K562 (cell line): ENCODE measurements at regions not wholly inside any gene's neighbourhood (a gene's known extent, or its start where the extent isn't known, plus 50 kb on each side); places are given as distances from the start of the nearest gene placed in this dataset.

Source experiments
- ATAC-seq: fragments of 200-7000 bp; cut with Tn5 transposase; 3 replicates; pipeline ENCODE4 v1.9.1; 2020; ENCODE audit warnings: moderate library complexity
- BruUV-seq: library from RNA; stranded (reverse); fragments of 400-500 nt; replicated peaks from 2 replicates; lab custom pipeline; 2021; lab: Mats Ljungman, UMichigan
- CTCF ChIA-PET: fragments of 300-600 bp; formaldehyde crosslinking; extraction: SDS; loops from one replicate; lab custom pipeline; 2021; ENCODE audit warnings: low intra/inter-chr PET ratio; lab: Yijun Ruan, JAX
- POLR2A ChIA-PET: fragments of 300-600, 350-650 bp; sonication (Branson Sonifier 250); formaldehyde crosslinking; extraction: SDS; loops from one replicate; lab custom pipeline; 2021; ENCODE audit warnings: antibody characterized with exemption, inconsistent platforms; lab: Yijun Ruan, JAX
- DNase-seq, 4 experiments: peaks; one replicate each; pipeline versions ENCODE4 v3.0.0 to v3.0.0-alpha.2; 2011 to 2018; ENCODE audit warnings: low spot score in 3 of 4, mixed read lengths in 3 of 4; ENCODE audit errors: extremely low read depth in 1 of 4
- FAIRE-seq: peaks from 2 replicates; lab custom pipeline; 2011; peaks lifted over from hg19 to GRCh38; lab: Jason Lieb, UNC
- H2AFZ ChIP-seq: 2 replicates; pipeline ENCODE4 v1.6.0; 2011; ENCODE audit warnings: low read depth, low read length, control low read depth, inconsistent platforms
- H3K27ac ChIP-seq: fragments of 200-600 bp; 3 replicates; pipeline ENCODE4 v1.8.0; 2011; ENCODE audit warnings: low read depth, mild to moderate bottlenecking, control low read depth, inconsistent platforms, low read length, moderate library complexity, mixed read lengths; ENCODE audit errors: extremely low read depth
- H3K27me3 ChIP-seq, 2 experiments: fragments of 300-600 bp in 1 of 2; 2 replicates in 1 of 2; 3 replicates in 1 of 2; pipeline versions ENCODE4 v1.6.0 to v1.8.0; 2011; ENCODE audit warnings: inconsistent platforms in 2 of 2, low read length in 2 of 2, mild to moderate bottlenecking in 1 of 2, mixed read lengths in 1 of 2, moderate library complexity in 1 of 2; ENCODE audit not compliant: control insufficient read depth in 2 of 2, insufficient read depth in 2 of 2
- H3K36me3 ChIP-seq: fragments of 300-600 bp; 3 replicates; pipeline ENCODE4 v1.8.0; 2011; ENCODE audit warnings: mild to moderate bottlenecking, low read length, inconsistent platforms; ENCODE audit not compliant: control insufficient read depth, insufficient read depth
- H3K4me1 ChIP-seq, 2 experiments: fragments of 200-600 bp in 1 of 2; replicated peaks in 1 of 2; 2 replicates in 1 of 2; 3 replicates in 1 of 2; pipeline versions ENCODE4 v1.5.1 to v1.8.0; 2011; ENCODE audit warnings: inconsistent platforms in 2 of 2, low read length in 2 of 2, mild to moderate bottlenecking in 1 of 2, mixed read lengths in 1 of 2, moderate library complexity in 1 of 2; ENCODE audit not compliant: control insufficient read depth in 2 of 2, insufficient read depth in 2 of 2
- H3K4me2 ChIP-seq: 2 replicates; pipeline ENCODE4 v1.6.1; 2011; ENCODE audit warnings: low read length, control low read depth, inconsistent platforms, mixed read lengths; ENCODE audit not compliant: insufficient read depth
- H3K4me3 ChIP-seq: fragments of 200-600 bp; sonication (generic), shearing (Covaris generic); 2 replicates; pipeline ENCODE4 v1.5.1; 2016; ENCODE audit warnings: control low read depth, inconsistent platforms
- H3K79me2 ChIP-seq: fragments of 200-600 bp; 3 replicates; pipeline ENCODE4 v1.8.0; 2011; ENCODE audit warnings: low read length, inconsistent platforms; ENCODE audit not compliant: control insufficient read depth, insufficient read depth
- H3K9ac ChIP-seq, 2 experiments: 2 replicates each; pipeline versions ENCODE4 v1.6.0 to v1.6.1; 2011; ENCODE audit warnings: low read depth in 2 of 2, low read length in 2 of 2, control low read depth in 1 of 2, inconsistent platforms in 1 of 2, mild to moderate bottlenecking in 1 of 2, mixed read lengths in 1 of 2; ENCODE audit not compliant: insufficient read depth in 1 of 2
- H3K9me1 ChIP-seq: one replicate; pipeline ENCODE4 v1.6.0; 2011; ENCODE audit warnings: inconsistent platforms, mild to moderate bottlenecking, low read length, moderate library complexity; ENCODE audit not compliant: control insufficient read depth, insufficient read depth
- H3K9me3 ChIP-seq: replicated peaks from 2 replicates; pipeline ENCODE4 v1.5.1; 2011; ENCODE audit warnings: low read depth, low read length, inconsistent platforms; ENCODE audit not compliant: control insufficient read depth, insufficient read depth
- H4K20me1 ChIP-seq: replicated peaks from 2 replicates; pipeline ENCODE4 v1.6.1; 2011; ENCODE audit warnings: low read length, inconsistent platforms, mixed read lengths; ENCODE audit not compliant: control insufficient read depth, insufficient read depth
- DPF2 ChIP-seq: fragments of 450-650 bp; IDR thresholded peaks from 2 replicates; pipeline ENCODE4 v1.6.1; 2016
- ETS1 ChIP-seq: conservative IDR thresholded peaks from 2 replicates; pipeline ENCODE4 v1.6.1; 2011; ENCODE audit warnings: low read depth, mild to moderate bottlenecking, low read length; ENCODE audit not compliant: control insufficient read depth
- GTF2B ChIP-seq: IDR thresholded peaks from 2 replicates; pipeline ENCODE4 v1.6.1; 2011; ENCODE audit not compliant: insufficient read length; ENCODE audit errors: extremely low read depth
- IRF1 ChIP-seq: sonication (generic); formaldehyde crosslinking; IDR thresholded peaks from 2 replicates; pipeline ENCODE4 v1.8.0; 2022; ENCODE audit warnings: missing genetic modification reagents, mild to moderate bottlenecking, borderline replicate concordance
- KLF13 ChIP-seq: fragments of 450-650 bp; IDR thresholded peaks from 2 replicates; pipeline ENCODE4 v1.6.1; 2016; ENCODE audit warnings: missing genetic modification characterization, low read depth, mild to moderate bottlenecking, missing compliant biosample characterization, moderate library complexity, borderline replicate concordance
- MAX ChIP-seq: sonication (generic); formaldehyde crosslinking; IDR thresholded peaks from 2 replicates; pipeline ENCODE4 v1.9.0; 2022; ENCODE audit warnings: mild to moderate bottlenecking, missing genetic modification reagents
- NBN ChIP-seq: fragments of 450-650 bp; IDR thresholded peaks from 2 replicates; pipeline ENCODE4 v1.6.1; 2016; ENCODE audit warnings: low read depth, mild to moderate bottlenecking
- NFIC ChIP-seq: fragments of 450-650 bp; IDR thresholded peaks from 2 replicates; pipeline ENCODE4 v1.6.1; 2017; ENCODE audit warnings: mild to moderate bottlenecking, inconsistent platforms
- SOX6 ChIP-seq: fragments of 450-650 bp; IDR thresholded peaks from 2 replicates; pipeline ENCODE4 v1.6.1; 2014; ENCODE audit warnings: mild to moderate bottlenecking
- SRSF9 ChIP-seq: fragments of 200-400 bp; formaldehyde crosslinking; IDR thresholded peaks from 2 replicates; pipeline ENCODE4 v1.6.1; 2017; ENCODE audit warnings: low read depth, low read length, borderline replicate concordance
- STAT5B ChIP-seq: fragments of 250-450 bp; sonication (Bioruptor Pico); IDR thresholded peaks from 2 replicates; pipeline ENCODE4 v1.8.0; 2021; ENCODE audit warnings: mild to moderate bottlenecking, inconsistent platforms
- THAP12 ChIP-seq: fragments of 250-450 bp; sonication (Bioruptor Pico); IDR thresholded peaks from 2 replicates; pipeline ENCODE4 v1.9.0; 2021; ENCODE audit warnings: mild to moderate bottlenecking, inconsistent platforms
- ZNF395 ChIP-seq: fragments of 200-800 bp; sonication (Bioruptor generic); IDR thresholded peaks from 2 replicates; pipeline ENCODE4 v1.6.1; 2017; ENCODE audit warnings: missing genetic modification characterization, missing compliant biosample characterization
- WGBS: fragments of 100-300 bp; shearing (Covaris generic); methylation state at CpG from one replicate; pipeline ENCODE4 v1.1.6; 2016; ENCODE audit warnings: low coverage, mixed read lengths; ENCODE audit not compliant: insufficient coverage; ENCODE audit errors: missing lambda C conversion rate; 5-methylcytosine and 5-hydroxymethylcytosine counted together
- in situ Hi-C: fragments of 300-500 bp; cut with MboI; formaldehyde crosslinking; loops from 4 replicates; pipeline ENCODE4 v1.15.0; 2018; ENCODE audit warnings: inconsistent platforms, mixed read lengths
- intact Hi-C: fragments of 100-400 bp; cut with micrococcal nuclease; formaldehyde crosslinking; loops from 2 replicates; pipeline ENCODE4 v1.14.2; 2022

GRCh38 chr6:71395731-71396409, 107.3 kb downstream of the OGFRL1 start:
- H3K27me3 ChIP-seq = no peaks in the 10 kb centered on the region
- no peaks in the 10 kb centered on the region for H4K20me1 ChIP-seq
- H3K4me3 ChIP-seq = no peak overlapping the region
- intact Hi-C loops = no loop called here
- H3K9ac ChIP-seq = no peak overlapping the region
- no peaks in the 10 kb centered on the region for H3K36me3 ChIP-seq
- BruUV-seq = no TSS peak
- no peak overlapping the region for H2AFZ ChIP-seq
- H3K27ac ChIP-seq = no peak overlapping the region
- ChIA-PET POLR2A (interaction anchor here (0.5 to 0.9 kb wide), 2 partner anchors 146 to 1163 kb away, joined by 3 read pairs; no protein-coding TSS in a partner anchor), CTCF (no interaction called here)
- ATAC-seq (no peak), DNase-seq (no peak), FAIRE-seq (no peak)
- TF ChIP-seq IRF1 (CRISPR knock-in tag) (no peak), KLF13 (tag) (no peak), SOX6 (no peak), MAX (CRISPR knock-in tag) (no peak), ZNF395 (no peak), NBN (no peak), SRSF9 (no peak), STAT5B (CRISPR knock-in tag) (no peak), GTF2B (no peak), ETS1 (no peak), DPF2 (no peak), NFIC (no peak), THAP12 (CRISPR knock-in tag) (no peak)
- in situ Hi-C loops = no loop called here
- H3K4me2 ChIP-seq = no peak overlapping the region
- no peaks in the 10 kb centered on the region for H3K9me3 ChIP-seq
- no peaks in the 10 kb centered on the region for H3K9me1 ChIP-seq
- H3K79me2 ChIP-seq = no peaks in the 10 kb centered on the region
- WGBS = 3% methylated on average over 3 of the region's 3 CpGs
- H3K4me1 ChIP-seq = no peaks in the 10 kb centered on the region
